ENCODE measurements at regions not wholly inside any gene's neighbourhood (a gene's known extent, or its start where the extent isn't known, plus 50 kb on each side); places are given as distances from the start of the nearest gene placed in this dataset.
"Not testable (repeated sequence)": the region's sequence is repeated elsewhere in the genome, so short reads cannot be mapped to it uniquely, and the experiment has no call there.

DNA sequence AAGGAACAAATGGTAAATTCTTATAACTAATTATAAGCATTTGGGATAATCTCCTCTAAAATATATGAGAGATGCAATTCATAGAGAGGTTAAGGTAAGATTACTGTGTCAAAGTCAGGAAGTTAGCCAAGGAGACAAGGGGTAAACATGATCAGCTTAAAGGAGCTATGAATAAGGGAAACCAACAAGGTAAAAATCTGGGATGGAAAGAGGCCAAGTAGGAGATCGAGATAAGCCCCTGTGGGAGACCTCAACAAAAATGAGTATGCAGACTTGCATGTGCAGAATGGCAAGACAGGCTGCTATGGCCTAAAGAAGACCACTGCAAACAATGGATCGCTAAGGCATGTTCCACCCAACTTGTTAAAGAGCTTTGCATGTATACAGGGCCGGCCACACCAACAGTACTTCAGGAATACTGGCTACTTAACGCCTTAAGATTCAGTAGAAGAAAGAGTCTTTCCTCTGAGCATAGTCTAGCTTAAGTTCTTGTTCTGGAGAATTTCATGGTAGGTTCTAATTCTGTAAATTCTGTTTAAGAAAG is 738.6 kb downstream of the GALC start:
- no peaks in the 10 kb centered on the region for H3K36me3 ChIP-seq (ENCODE audit: control insufficient read depth in 4 of 4, insufficient read depth in 4 of 4, low read length in 3 of 4)
- CTCF ChIA-PET = no interaction called here
- no peak overlapping the region for H3K4me3 ChIP-seq (ENCODE audit: control insufficient read depth in 1 of 7, extremely low read depth in 1 of 7, insufficient read depth in 4 of 7, low read depth in 2 of 7, low read length in 6 of 7)
- H3K27ac ChIP-seq (ENCODE audit: insufficient read depth in 1 of 2, low read depth in 1 of 2, low read length in 2 of 2, poor library complexity in 1 of 2, severe bottlenecking in 2 of 2) = no peak overlapping the region
- POLR2A ChIA-PET = no interaction called here
- H3K27me3 ChIP-seq (replicated peaks in 2 of 5; ENCODE audit: control insufficient read depth in 4 of 5, insufficient read depth in 5 of 5, low read length in 4 of 5) = no peaks in the 10 kb centered on the region
- no peaks in the 10 kb centered on the region for H3K4me1 ChIP-seq (ENCODE audit: control extremely low read depth in 1 of 4, control insufficient read depth in 4 of 4, insufficient read depth in 4 of 4, low read length in 3 of 4)
- H3K9me3 ChIP-seq (ENCODE audit: control extremely low read depth in 1 of 5, control insufficient read depth in 4 of 5, insufficient read depth in 2 of 5, low read depth in 1 of 5, low read length in 4 of 5) = peaks cover 0 to 5% (median 0%) of the 10 kb centered on the region in 5 experiments
- WGBS (ENCODE audit: insufficient coverage) = 91% methylated on average over 3 of the region's 4 CpGs
- DNase-seq = no peak

DNA sequence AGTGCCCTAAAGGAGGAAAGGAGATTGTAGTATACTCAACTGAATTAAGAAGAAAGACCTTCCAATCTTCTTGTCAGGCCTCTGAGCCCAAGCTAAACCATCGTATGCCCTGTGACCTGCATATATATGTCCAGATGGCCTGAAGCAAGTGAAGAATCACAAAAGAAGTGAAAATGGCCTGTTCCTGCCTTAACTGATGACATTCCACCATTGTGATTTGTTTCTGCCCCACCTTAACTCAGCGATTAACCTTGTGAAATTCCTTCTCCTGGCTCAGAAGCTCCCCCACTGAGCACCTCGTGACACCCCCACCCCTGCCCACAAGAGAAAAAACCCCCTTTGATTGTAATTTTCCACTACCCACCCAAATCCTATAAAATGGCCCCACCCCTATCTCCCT is 739.2 kb downstream of the GALC start:
- DNase-seq; H3K4me1 ChIP-seq (ENCODE audit: control extremely low read depth in 1 of 4, control insufficient read depth in 4 of 4, insufficient read depth in 4 of 4, low read length in 3 of 4); CTCF ChIA-PET; H3K27ac ChIP-seq (ENCODE audit: insufficient read depth in 1 of 2, low read depth in 1 of 2, low read length in 2 of 2, poor library complexity in 1 of 2, severe bottlenecking in 2 of 2); H3K27me3 ChIP-seq (replicated peaks in 2 of 5; ENCODE audit: control insufficient read depth in 4 of 5, insufficient read depth in 5 of 5, low read length in 4 of 5); H3K9me3 ChIP-seq (ENCODE audit: control extremely low read depth in 1 of 5, control insufficient read depth in 4 of 5, insufficient read depth in 2 of 5, low read depth in 1 of 5, low read length in 4 of 5); POLR2A ChIA-PET; H3K4me3 ChIP-seq (ENCODE audit: control insufficient read depth in 1 of 7, extremely low read depth in 1 of 7, insufficient read depth in 4 of 7, low read depth in 2 of 7, low read length in 6 of 7); H3K36me3 ChIP-seq (ENCODE audit: control insufficient read depth in 4 of 4, insufficient read depth in 4 of 4, low read length in 3 of 4): not testable (repeated sequence)
- no CpG with 5 or more reads among the region's 3 CpGs for WGBS (ENCODE audit: insufficient coverage)

DNA sequence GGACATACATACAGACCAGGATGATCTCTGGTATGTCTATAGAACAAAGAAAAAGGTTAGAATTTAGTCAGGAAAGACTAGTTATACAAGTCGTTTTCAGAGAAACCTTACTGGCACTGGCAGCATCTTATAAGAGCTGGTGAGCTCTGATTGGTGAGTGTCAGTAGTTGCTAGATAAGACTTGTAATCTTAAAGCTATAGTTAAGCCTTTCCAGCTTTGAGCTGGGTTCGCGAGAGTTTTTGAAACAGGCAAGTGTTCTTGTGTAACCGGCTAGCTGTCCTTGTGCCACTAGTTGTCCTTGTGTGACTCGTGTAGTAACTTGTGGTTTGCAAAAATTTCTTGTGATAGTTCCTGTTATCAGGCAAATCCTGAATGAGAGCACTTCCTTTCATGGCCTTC is 740.9 kb downstream of the GALC start:
- DNase-seq = no peak
- Histone ChIP-seq H3K4me1 (ENCODE audit: control extremely low read depth in 1 of 4, control insufficient read depth in 4 of 4, insufficient read depth in 4 of 4, low read length in 3 of 4) (no peaks in the 10 kb centered on the region), H3K9me3 (ENCODE audit: control extremely low read depth in 1 of 5, control insufficient read depth in 4 of 5, insufficient read depth in 2 of 5, low read depth in 1 of 5, low read length in 4 of 5) (no peaks in the 10 kb centered on the region), H3K36me3 (ENCODE audit: control insufficient read depth in 4 of 4, insufficient read depth in 4 of 4, low read length in 3 of 4) (no peaks in the 10 kb centered on the region), H3K4me3 (ENCODE audit: control insufficient read depth in 1 of 7, extremely low read depth in 1 of 7, insufficient read depth in 4 of 7, low read depth in 2 of 7, low read length in 6 of 7) (no peak overlapping the region), H3K27me3 (replicated peaks in 2 of 5; ENCODE audit: control insufficient read depth in 4 of 5, insufficient read depth in 5 of 5, low read length in 4 of 5) (no peaks in the 10 kb centered on the region), H3K27ac (ENCODE audit: insufficient read depth in 1 of 2, low read depth in 1 of 2, low read length in 2 of 2, poor library complexity in 1 of 2, severe bottlenecking in 2 of 2) (no peak overlapping the region)
- CTCF ChIA-PET = no interaction called here
- POLR2A ChIA-PET = no interaction called here
- WGBS (ENCODE audit: insufficient coverage) = 82% methylated on average over 5 of the region's 5 CpGs

DNA sequence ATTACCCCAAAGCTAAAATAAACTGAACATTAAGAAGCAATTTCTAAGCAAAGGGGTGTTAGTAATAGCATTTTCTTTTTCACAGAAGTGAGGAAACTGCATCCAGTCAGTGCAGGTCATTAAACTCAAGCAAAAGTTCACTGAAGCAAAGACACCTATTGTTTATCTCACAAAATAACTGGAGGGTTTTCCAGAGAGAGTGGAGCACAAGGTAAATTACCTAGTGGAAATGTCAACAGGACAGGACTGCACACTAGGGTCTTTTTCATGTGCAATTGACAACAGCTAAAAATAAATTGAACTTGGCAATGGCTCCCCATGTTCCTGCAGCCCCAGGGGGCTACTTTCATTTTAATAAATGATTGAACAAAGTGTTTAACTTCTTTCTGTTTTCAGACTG is 742.0 kb downstream of the GALC start:
- Histone ChIP-seq H3K4me1 (ENCODE audit: control extremely low read depth in 1 of 4, control insufficient read depth in 4 of 4, insufficient read depth in 4 of 4, low read length in 3 of 4) (no peaks in the 10 kb centered on the region), H3K4me3 (ENCODE audit: control insufficient read depth in 1 of 7, extremely low read depth in 1 of 7, insufficient read depth in 4 of 7, low read depth in 2 of 7, low read length in 6 of 7) (no peak overlapping the region), H3K9me3 (ENCODE audit: control extremely low read depth in 1 of 5, control insufficient read depth in 4 of 5, insufficient read depth in 2 of 5, low read depth in 1 of 5, low read length in 4 of 5) (no peaks in the 10 kb centered on the region), H3K36me3 (ENCODE audit: control insufficient read depth in 4 of 4, insufficient read depth in 4 of 4, low read length in 3 of 4) (no peaks in the 10 kb centered on the region), H3K27ac (ENCODE audit: insufficient read depth in 1 of 2, low read depth in 1 of 2, low read length in 2 of 2, poor library complexity in 1 of 2, severe bottlenecking in 2 of 2) (no peak overlapping the region), H3K27me3 (replicated peaks in 2 of 5; ENCODE audit: control insufficient read depth in 4 of 5, insufficient read depth in 5 of 5, low read length in 4 of 5) (no peaks in the 10 kb centered on the region)
- no peak for DNase-seq
- CTCF ChIA-PET = no interaction called here
- POLR2A ChIA-PET = no interaction called here

DNA sequence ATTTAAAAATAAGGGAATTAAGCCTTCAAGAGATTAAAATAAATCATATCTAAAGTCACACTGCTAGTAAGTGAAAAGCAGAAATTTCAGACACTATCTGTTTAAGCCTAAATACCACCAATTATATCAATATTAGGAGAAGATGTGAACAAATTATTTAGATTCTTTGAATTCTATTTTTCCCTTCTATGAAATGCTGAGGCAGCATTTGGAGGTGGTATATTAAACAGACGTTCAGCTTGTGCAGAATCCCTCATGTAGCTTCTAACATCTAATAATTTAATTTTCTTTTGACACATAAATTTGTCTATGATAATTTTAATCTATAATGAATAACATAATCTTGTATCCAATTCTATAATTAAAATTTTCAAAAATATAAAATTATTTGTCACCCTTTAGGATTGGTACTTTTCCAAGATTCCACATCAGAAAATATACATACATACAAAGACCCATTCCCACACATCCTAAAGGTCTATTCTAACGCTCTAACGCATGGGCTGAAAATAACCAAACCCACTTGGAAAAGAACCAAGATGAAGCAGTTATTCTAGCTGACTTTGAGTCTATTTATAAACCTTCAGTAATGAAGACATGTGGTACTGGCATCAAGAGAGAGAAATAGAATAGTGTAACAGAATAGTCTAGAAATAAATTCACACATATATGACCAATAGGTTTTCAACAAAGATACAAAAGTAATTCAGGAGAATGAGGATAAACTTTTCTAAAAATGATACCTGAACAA is 751.8 kb downstream of the GALC start:
- CTCF ChIA-PET = no interaction called here
- H3K27ac ChIP-seq (ENCODE audit: insufficient read depth in 1 of 2, low read depth in 1 of 2, low read length in 2 of 2, poor library complexity in 1 of 2, severe bottlenecking in 2 of 2) = no peak overlapping the region
- no peaks in the 10 kb centered on the region for H3K9me3 ChIP-seq (ENCODE audit: control extremely low read depth in 1 of 5, control insufficient read depth in 4 of 5, insufficient read depth in 2 of 5, low read depth in 1 of 5, low read length in 4 of 5)
- WGBS (ENCODE audit: insufficient coverage) = no CpG with 5 or more reads among the region's 3 CpGs
- no peaks in the 10 kb centered on the region for H3K36me3 ChIP-seq (ENCODE audit: control insufficient read depth in 4 of 4, insufficient read depth in 4 of 4, low read length in 3 of 4)
- POLR2A ChIA-PET = no interaction called here
- DNase-seq = no peak
- H3K4me1 ChIP-seq (ENCODE audit: control extremely low read depth in 1 of 4, control insufficient read depth in 4 of 4, insufficient read depth in 4 of 4, low read length in 3 of 4) = no peaks in the 10 kb centered on the region
- H3K4me3 ChIP-seq (ENCODE audit: control insufficient read depth in 1 of 7, extremely low read depth in 1 of 7, insufficient read depth in 4 of 7, low read depth in 2 of 7, low read length in 6 of 7) = no peak overlapping the region
- H3K27me3 ChIP-seq (replicated peaks in 2 of 5; ENCODE audit: control insufficient read depth in 4 of 5, insufficient read depth in 5 of 5, low read length in 4 of 5) = no peaks in the 10 kb centered on the region

DNA sequence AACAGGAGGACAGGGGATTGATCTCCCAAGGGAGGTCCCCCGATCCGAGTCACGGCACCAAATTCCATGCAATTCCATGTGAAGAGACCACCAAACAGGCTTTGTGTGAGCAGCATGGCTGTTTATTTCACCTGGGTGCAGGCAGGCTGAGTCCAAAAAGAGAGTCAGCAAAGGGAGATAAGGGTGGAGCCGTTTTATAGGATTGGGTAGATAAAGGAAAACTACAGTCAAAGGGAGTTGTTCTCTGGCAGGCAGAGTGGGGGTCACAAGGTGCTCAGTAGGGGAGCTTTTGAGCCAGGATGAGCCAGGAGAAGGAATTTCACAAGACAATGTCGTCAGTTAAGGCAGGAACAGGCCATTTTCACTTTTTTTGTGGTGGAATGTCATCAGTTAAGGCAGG is 752.7 kb downstream of the GALC start:
- H3K4me3 ChIP-seq (ENCODE audit: control insufficient read depth in 1 of 7, extremely low read depth in 1 of 7, insufficient read depth in 4 of 7, low read depth in 2 of 7, low read length in 6 of 7); H3K9me3 ChIP-seq (ENCODE audit: control extremely low read depth in 1 of 5, control insufficient read depth in 4 of 5, insufficient read depth in 2 of 5, low read depth in 1 of 5, low read length in 4 of 5); H3K36me3 ChIP-seq (ENCODE audit: control insufficient read depth in 4 of 4, insufficient read depth in 4 of 4, low read length in 3 of 4); POLR2A ChIA-PET; H3K27ac ChIP-seq (ENCODE audit: insufficient read depth in 1 of 2, low read depth in 1 of 2, low read length in 2 of 2, poor library complexity in 1 of 2, severe bottlenecking in 2 of 2); H3K4me1 ChIP-seq (ENCODE audit: control extremely low read depth in 1 of 4, control insufficient read depth in 4 of 4, insufficient read depth in 4 of 4, low read length in 3 of 4); CTCF ChIA-PET; H3K27me3 ChIP-seq (replicated peaks in 2 of 5; ENCODE audit: control insufficient read depth in 4 of 5, insufficient read depth in 5 of 5, low read length in 4 of 5); DNase-seq: not testable (repeated sequence)
- WGBS (ENCODE audit: insufficient coverage) = 20% methylated on average over 1 of the region's 5 CpGs

DNA sequence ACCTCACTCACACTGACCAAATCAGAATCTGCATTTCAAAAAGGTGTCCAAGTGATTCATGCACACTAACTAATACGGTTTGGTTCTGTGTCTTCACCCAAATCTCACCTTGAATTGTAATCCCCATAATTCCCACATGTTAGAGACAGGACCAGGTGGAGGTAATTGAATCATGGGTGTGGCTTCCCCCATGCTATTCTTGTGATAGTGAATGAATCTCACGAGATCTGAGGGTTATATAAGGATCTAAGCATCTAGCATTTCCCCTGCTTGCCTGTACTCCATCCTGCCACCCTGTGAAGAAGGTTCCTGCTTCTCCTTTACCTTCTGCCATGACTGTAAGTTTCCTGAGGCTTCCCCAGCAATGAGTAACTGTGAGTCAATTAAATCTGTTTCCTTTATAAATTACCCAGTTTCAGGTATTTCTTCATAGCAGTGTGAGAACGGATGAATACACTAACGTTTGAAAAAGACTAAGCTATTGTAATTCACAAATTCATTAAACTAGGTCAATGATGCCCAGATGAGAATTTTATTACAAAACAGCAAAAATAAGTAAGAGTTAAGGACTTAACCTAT is 759.1 kb downstream of the GALC start:
- no peak for DNase-seq
- Histone ChIP-seq H3K36me3 (ENCODE audit: control insufficient read depth in 4 of 4, insufficient read depth in 4 of 4, low read length in 3 of 4) (no peaks in the 10 kb centered on the region), H3K4me1 (ENCODE audit: control extremely low read depth in 1 of 4, control insufficient read depth in 4 of 4, insufficient read depth in 4 of 4, low read length in 3 of 4) (no peaks in the 10 kb centered on the region), H3K27ac (ENCODE audit: insufficient read depth in 1 of 2, low read depth in 1 of 2, low read length in 2 of 2, poor library complexity in 1 of 2, severe bottlenecking in 2 of 2) (no peak overlapping the region), H3K4me3 (ENCODE audit: control insufficient read depth in 1 of 7, extremely low read depth in 1 of 7, insufficient read depth in 4 of 7, low read depth in 2 of 7, low read length in 6 of 7) (no peak overlapping the region), H3K9me3 (ENCODE audit: control extremely low read depth in 1 of 5, control insufficient read depth in 4 of 5, insufficient read depth in 2 of 5, low read depth in 1 of 5, low read length in 4 of 5) (no peaks in the 10 kb centered on the region), H3K27me3 (replicated peaks in 2 of 5; ENCODE audit: control insufficient read depth in 4 of 5, insufficient read depth in 5 of 5, low read length in 4 of 5) (no peaks in the 10 kb centered on the region)
- POLR2A ChIA-PET = no interaction called here
- CTCF ChIA-PET = no interaction called here
- 67% methylated on average over 1 of the region's 4 CpGs for WGBS (ENCODE audit: insufficient coverage)

Measured in common myeloid progenitor, CD34-positive (primary cell).